Dermis microvascular lymphatic vessel endothelial cell (primary cell): ENCODE measurements at regions not wholly inside any gene's neighbourhood (a gene's known extent, or its start where the extent isn't known, plus 50 kb on each side); places are given as distances from the start of the nearest gene placed in this dataset.
A peak's percentile ranks its signal among the peaks of the same experiment; 100 is the strongest.

Experiments used
- DNase-seq, 2 donors: peaks; one replicate each; pipeline versions ENCODE4 v3.0.0 to v3.0.0-alpha.2; 2010; ENCODE audit warnings: low read depth in 2 of 2

DNA sequence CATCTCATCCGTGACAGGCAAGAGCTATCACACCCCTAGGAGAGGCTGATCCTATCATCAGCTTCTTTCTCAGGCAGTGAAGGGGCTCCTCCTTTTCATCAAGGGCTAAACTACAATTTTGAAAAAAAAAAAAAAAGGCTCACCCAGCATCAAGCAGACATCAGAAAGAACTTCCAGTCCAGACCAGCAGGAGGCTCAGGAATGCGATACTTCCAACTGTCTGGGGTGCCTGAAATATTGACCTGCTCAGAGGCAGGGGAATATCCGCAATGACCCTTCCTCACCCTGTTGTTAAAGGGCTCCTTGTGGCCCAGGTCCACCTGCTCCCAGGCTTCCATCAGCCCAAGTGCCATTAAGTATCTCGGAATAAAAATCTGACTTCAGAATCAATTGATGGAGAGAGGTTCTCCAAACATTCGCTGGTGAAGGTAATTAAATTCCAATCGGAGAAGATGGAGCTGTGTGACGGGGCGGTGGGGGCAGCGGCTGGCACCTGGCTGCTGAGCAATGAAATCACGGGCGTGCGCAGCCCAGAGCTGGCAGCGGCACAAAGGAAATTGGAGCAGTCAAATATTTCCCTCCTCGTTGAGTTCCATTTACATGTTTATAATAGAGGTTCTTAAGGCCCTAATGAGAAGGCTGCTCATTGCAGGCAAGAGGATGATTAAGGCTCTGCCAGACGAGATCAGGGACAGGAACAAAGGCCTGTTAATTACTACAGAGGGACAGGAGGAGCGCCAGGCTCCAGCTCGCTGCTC is 69.0 kb upstream of the THY1 start:
- peak in 1 of 2 donors; percentile 8 for DNase-seq

- no peak for DNase-seq
Measured at GRCh38 chr11:119490253-119491006, 67.5 kb upstream of the THY1 start.

DNA sequence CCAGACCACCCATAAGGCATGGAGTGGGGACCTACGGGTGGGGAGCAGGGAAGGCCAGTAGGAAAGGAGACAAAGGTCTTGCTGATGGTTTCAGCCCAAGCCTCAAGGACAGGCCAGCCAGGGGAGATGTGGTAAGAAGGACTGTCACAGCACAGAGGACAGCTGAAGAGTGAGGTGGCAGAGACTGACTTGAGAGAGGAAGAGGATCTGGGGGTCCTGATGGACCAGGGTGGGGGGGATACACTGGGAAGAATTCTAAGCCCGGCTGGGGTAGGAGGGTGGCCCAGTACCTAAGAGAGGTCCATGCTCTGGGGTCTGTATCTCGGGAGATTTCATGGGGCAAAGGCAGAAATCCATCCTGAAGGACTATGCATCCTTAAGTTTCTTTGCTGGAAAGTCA is 66.1 kb upstream of the THY1 start:
- DNase-seq, result no peak

DNA sequence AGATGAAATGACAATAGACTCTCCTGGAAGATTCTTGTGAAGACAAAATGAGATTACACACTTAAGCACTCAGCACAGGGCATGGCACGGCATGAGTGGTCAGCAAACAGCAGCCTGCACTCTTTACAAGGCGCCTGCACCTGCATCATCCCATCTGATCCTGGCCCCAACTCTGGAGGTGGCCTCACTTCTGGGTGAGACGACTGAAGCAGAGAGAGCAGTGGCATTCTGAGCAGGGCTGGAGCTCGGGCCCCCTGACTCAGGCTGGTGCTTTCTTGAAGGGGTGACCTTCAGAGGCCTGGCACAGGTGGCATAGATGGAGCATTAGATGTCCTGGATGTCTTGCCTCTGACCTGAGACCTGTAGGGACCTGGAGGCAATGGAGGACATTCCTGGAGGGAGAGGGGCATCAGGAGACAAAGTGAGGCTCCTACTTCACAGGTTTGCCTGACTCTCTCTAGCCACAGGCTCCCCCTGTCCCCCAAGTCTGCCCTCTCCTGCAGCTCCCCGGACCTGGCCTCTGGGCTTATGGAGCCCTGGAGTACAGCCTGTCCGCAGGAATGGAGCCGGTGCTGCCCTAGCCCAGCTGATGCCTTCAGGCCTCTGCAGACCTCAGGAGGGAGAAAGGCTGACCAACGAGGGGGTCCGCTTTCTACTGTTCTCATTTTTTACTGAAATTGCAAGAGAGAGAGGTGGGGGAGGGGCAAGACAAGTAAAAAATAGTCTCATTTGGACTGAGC is 65.5 kb upstream of the THY1 start:
- no peak for DNase-seq

DNA sequence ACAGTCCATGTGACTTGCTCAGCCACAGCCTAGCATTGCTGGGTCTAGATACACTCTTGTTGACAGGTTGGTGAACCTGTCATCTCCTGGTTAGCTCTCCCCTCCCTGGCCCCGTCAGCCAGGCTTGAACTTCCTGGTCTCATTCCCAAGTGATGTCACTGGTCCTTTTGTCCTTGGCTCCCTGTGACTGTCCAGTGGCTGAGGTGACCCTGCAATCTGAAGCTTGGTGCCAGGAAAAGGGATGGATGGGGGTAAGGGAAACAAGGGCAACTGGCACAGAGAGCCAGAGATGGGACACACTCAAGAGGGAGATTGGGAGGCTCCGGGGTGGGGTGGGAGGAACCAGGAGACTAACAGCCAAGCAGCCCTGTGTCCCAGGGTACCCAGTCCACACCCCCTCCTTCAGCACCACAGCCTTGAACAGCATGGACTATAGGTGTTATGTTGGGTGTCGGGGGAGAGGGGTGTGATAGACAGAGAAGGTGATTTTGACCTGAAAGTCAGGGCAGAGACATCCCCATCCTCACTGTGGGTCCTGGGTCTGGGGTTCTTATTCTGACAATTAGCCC is 63.8 kb upstream of the THY1 start:
- no peak for DNase-seq

DNA sequence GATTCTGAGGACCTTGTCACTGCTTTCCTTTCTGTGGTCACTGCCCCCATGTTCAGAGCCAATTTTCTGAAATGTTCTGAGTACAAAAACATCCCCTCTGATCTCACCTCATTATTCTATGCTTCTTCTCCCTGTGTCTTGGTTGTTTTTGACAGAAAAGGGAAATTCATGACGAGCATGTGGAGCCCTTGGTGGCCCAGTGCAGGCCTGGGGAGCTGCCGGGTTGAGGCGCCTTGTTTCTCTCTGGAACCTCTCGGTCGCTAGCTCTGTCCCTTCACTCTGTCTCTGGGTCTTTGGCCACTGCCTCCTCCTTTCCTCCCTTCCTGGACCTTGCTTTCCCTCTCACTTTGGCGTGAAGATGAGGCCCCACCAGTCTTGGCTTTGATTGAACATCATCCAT is 63.0 kb upstream of the THY1 start:
- DNase-seq, result no peak

DNA sequence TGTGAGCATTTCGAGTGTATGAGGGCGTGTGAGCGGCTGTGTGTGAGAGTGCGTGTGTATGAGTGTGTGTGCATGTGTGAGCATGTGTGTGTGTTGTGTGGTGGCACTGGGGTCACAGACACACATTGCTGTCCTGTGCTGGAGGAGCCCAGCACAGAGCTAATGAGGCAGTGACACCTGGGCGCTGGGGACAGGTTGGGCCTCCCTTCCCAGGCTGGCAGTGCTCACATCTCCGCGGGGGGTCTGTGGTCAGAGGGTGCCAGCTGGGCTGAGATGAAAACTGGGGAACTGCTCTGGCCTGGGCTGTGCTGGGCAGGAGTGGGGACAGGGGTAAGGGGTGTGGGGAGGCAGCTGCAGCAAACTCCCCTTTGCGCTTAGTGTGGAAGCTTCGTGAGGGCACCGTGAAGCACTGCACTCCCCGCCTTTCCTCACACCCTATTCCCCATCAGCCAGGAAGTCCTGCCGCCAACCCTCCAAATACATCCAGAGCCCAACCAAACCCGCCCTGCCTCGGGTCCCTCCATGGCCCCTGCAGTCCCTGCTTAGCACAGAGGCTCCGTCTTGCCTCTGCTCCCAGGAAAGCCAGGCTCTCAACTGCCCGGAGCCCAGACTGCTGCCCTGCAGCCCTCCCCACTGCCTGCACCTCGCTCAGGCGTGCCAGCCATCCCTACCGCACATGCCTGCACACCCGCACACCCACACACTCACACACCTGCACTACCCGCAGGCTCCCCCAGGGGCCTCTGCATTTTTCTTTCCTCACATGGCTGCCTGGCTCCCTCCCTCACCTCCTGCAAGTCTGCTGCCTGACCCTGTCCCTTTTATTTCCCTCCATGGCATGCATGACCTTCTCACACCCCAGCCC is 62.0 kb upstream of the THY1 start:
- DNase-seq, result no peak

DNA sequence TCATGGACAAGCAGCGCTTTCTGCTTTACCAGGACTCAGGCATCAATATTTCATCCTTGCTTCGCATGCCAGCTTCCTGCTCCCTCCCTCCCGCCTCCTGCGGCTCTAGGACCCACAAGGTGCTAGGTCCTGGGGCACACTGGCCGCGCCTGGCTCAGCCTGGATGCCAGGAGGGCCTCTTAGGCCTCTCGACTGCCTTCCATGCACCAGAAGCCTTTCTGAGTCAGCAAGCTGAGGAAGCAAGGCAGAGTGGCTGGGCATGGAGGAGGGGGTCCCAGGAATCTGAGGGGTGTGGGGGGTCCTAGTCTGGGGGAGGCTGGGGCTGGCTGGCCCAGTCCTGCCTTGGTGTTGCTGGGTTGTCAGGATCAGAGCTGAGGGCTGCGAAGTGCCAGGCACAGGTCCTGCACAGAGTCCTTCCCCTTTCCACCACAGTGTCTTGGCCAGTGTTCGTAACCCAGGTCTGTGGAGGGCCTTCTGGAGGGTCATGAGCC is 61.0 kb upstream of the THY1 start:
- no peak for DNase-seq

- no peak for DNase-seq
Measured at GRCh38 chr11:119483341-119483880, 60.4 kb upstream of the THY1 start.

- no peak for DNase-seq
Measured at GRCh38 chr11:119482521-119483011, 59.6 kb upstream of the THY1 start.

DNA sequence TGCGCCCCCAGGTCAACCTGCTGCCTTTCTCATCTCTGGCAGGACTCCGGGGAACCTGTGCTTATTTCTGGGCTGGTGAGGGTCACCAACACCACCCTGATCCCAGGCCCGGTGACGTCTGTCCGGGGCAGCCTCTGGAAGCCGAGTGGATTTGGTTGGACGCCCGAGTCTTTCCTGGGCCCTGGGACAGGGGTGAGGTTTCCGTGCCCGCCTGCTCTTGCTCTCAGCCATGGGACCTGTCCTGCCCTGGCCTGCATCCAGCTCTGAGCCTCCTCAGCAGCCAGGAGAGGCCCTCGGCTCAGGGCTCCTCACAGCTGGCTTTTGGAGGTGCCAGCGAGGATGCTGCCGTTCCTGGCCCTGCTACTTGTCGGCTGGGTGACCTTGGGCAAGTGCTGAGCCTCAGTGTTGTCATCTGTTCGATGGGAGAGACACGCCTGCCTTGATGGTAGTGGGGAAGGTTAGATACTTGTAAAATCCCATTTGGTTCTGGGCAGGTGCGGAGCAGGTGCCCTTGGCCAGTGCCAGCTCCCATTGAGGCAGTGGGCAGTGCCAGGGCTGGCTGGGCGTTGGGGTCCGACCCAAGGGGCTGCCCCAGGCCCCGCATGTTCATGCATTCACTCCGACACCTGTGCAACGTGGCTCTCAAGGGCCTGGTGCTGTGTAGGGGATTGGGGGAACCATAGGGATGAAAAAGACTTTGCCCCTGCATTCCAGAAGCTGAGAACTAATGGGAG is 58.9 kb upstream of the THY1 start:
- DNase-seq, result no peak

DNA sequence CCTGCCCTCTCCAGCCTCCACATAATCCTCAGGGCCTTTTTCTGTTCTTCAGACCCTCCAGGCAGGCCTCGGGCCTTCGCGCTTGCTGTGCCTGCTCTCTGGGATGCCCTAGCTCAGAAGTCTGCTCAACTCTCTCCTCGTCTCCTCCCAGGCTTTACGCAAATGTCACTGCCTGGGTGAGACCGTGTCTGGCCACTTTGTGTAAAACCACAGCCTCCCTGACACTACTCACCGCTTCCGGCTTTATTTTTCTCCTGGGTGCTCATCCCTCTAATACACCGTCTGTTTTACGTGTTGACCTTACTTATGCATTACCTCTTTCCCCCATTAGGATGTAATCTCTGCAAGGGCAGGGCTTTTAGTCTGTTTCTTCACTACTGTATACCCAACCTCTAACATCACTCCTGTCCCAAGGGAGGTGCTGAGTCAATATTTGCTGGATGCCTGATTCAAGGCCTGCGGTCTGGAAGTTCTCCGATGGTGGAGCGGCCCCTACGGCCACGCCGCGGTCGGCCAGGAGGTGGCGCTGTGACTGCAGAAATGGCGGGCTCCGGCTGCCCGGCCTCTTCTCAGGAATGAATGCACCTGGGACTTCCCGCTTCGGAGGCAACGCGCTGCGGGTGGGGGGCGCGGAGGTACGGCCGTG is 58.2 kb upstream of the THY1 start:
- peak in 1 of 2 donors; percentile 58 for DNase-seq

- DNase-seq, result no peak
Measured at GRCh38 chr11:119480380-119481020, 57.5 kb upstream of the THY1 start.

GRCh38 chr11:119479685-119480275 is 56.8 kb upstream of the THY1 start:
- peak in 1 of 2 donors; percentile 21 for DNase-seq

DNA sequence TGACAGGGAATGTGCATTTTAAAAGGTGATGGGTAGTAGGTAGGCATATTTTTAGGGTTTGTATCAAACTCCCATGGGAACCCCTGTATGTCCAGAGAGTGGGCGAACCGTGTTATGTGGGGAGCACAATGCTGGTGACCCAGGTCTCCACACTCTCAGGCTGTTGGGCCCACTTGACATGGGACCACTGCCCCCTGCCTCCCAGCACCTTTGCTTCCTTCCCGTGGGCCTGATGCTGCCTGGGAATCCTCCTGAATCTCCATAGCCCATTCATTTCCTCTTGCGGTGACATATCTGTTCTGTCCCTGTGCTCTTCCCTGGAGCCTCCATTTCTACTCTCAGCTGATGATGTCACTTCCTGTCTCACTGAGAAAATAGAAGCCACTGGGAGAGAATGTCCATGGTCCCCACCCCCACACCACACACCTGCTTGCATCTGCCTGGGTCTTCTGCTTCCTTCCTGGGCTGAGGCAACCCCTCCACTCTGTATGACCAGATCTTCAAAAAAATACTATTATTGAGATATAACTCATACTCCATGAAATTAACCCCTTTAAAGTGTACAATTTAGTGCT is 55.8 kb upstream of the THY1 start:
- DNase-seq, result no peak

GRCh38 chr11:119476666-119477331 is 53.8 kb upstream of the THY1 start:
- DNase-seq, result no peak

GRCh38 chr11:119476038-119476437 is 53.1 kb upstream of the THY1 start:
- DNase-seq, result no peak
